H9 (cell line): ENCODE measurements at regions not wholly inside any gene's neighbourhood (a gene's known extent, or its start where the extent isn't known, plus 50 kb on each side); places are given as distances from the start of the nearest gene placed in this dataset.

Experiments used
- DNase-seq: peaks from one replicate; pipeline ENCODE4 v3.0.0-alpha.2; 2017
- H2AFZ ChIP-seq: one replicate; pipeline ENCODE4 v1.6.1; 2013; ENCODE audit warnings: mild to moderate bottlenecking, low read length, control low read depth, moderate library complexity
- H2AK5ac ChIP-seq: 2 replicates; pipeline ENCODE4 v1.6.1; 2013; ENCODE audit warnings: low read length, control low read depth, mixed read lengths; ENCODE audit not compliant: insufficient read length
- H2BK120ac ChIP-seq: one replicate; pipeline ENCODE4 v1.6.1; 2013; ENCODE audit warnings: low read depth, mild to moderate bottlenecking, low read length, control low read depth, inconsistent platforms; ENCODE audit not compliant: poor library complexity, severe bottlenecking
- H2BK12ac ChIP-seq: 2 replicates; pipeline ENCODE4 v1.6.1; 2013; ENCODE audit warnings: low read length, control low read depth, mixed read lengths, low read depth; ENCODE audit not compliant: insufficient read length
- H2BK15ac ChIP-seq: 2 replicates; pipeline ENCODE4 v1.6.1; 2013; ENCODE audit warnings: low read depth, low read length, control low read depth
- H2BK20ac ChIP-seq: one replicate; pipeline ENCODE4 v1.6.1; 2013; ENCODE audit warnings: low read depth, mild to moderate bottlenecking, low read length, control low read depth, inconsistent platforms; ENCODE audit not compliant: poor library complexity, severe bottlenecking
- H2BK5ac ChIP-seq: 2 replicates; pipeline ENCODE4 v1.6.1; 2013; ENCODE audit warnings: low read length, control low read depth, mixed read lengths; ENCODE audit not compliant: insufficient read length
- H3K14ac ChIP-seq: 2 replicates; pipeline ENCODE4 v1.6.1; 2013; ENCODE audit warnings: low read length, control low read depth; ENCODE audit not compliant: insufficient read depth
- H3K18ac ChIP-seq: 2 replicates; pipeline ENCODE4 v1.6.1; 2013; ENCODE audit warnings: low read depth, mild to moderate bottlenecking, mixed read lengths, low read length, control low read depth; ENCODE audit not compliant: insufficient read length
- H3K23ac ChIP-seq: 2 replicates; pipeline ENCODE4 v1.6.1; 2013; ENCODE audit warnings: low read length, control low read depth, mixed read lengths, low read depth; ENCODE audit not compliant: insufficient read length
- H3K23me2 ChIP-seq: 2 replicates; pipeline ENCODE4 v1.6.1; 2013; ENCODE audit warnings: low read depth, mild to moderate bottlenecking, mixed read lengths, low read length, control low read depth; ENCODE audit not compliant: insufficient read length, poor library complexity, severe bottlenecking
- H3K27ac ChIP-seq: 2 replicates; pipeline ENCODE4 v1.5.1; 2013; ENCODE audit warnings: low read length, control low read depth, mixed read lengths, low read depth; ENCODE audit not compliant: insufficient read length
- H3K27me3 ChIP-seq: 2 replicates; pipeline ENCODE4 v1.6.1; 2013; ENCODE audit warnings: low read length, control low read depth, inconsistent platforms; ENCODE audit not compliant: insufficient read depth
- H3K4ac ChIP-seq: 2 replicates; pipeline ENCODE4 v1.6.1; 2013; ENCODE audit warnings: low read depth, mild to moderate bottlenecking, control low read depth, inconsistent platforms, low read length, moderate library complexity
- H3K4me1 ChIP-seq: 2 replicates; pipeline ENCODE4 v1.6.1; 2013; ENCODE audit warnings: low read length, control low read depth, inconsistent platforms; ENCODE audit not compliant: insufficient read depth
- H3K4me2 ChIP-seq: 2 replicates; pipeline ENCODE4 v1.6.1; 2013; ENCODE audit warnings: low read length, control low read depth, mixed read lengths; ENCODE audit not compliant: insufficient read length, insufficient read depth
- H3K56ac ChIP-seq: 2 replicates; pipeline ENCODE4 v1.6.1; 2013; ENCODE audit warnings: low read depth, mild to moderate bottlenecking, mixed read lengths, low read length, control low read depth; ENCODE audit not compliant: insufficient read length
- H3K79me1 ChIP-seq: 2 replicates; pipeline ENCODE4 v1.6.1; 2013; ENCODE audit warnings: low read depth, mild to moderate bottlenecking, moderate library complexity, low read length, control low read depth, inconsistent platforms; ENCODE audit not compliant: insufficient read depth, poor library complexity, severe bottlenecking
- H3K79me2 ChIP-seq: 2 replicates; pipeline ENCODE4 v1.6.1; 2013; ENCODE audit warnings: low read length, control low read depth, inconsistent platforms; ENCODE audit not compliant: insufficient read depth
- H3K9ac ChIP-seq: 2 replicates; pipeline ENCODE4 v1.6.1; 2013; ENCODE audit warnings: low read length, control low read depth, mixed read lengths; ENCODE audit not compliant: insufficient read length; ENCODE audit errors: extremely low read depth
- H3K9me3 ChIP-seq: one replicate; pipeline ENCODE4 v1.6.1; 2013; ENCODE audit warnings: low read depth, low read length, inconsistent platforms; ENCODE audit not compliant: control insufficient read depth
- H3T11ph ChIP-seq: one replicate; pipeline ENCODE4 v1.6.1; 2013; ENCODE audit warnings: mild to moderate bottlenecking, low read length, control low read depth, inconsistent platforms
- H4K20me1 ChIP-seq: one replicate; pipeline ENCODE4 v1.6.1; 2013; ENCODE audit not compliant: control insufficient read depth, insufficient read length, insufficient read depth
- H4K5ac ChIP-seq: 2 replicates; pipeline ENCODE4 v1.6.1; 2013; ENCODE audit warnings: low read depth, mild to moderate bottlenecking, mixed read lengths, low read length, control low read depth; ENCODE audit not compliant: insufficient read length
- H4K8ac ChIP-seq: replicated peaks from 2 replicates; pipeline ENCODE4 v1.6.1; 2013; ENCODE audit warnings: low read length, control low read depth, mixed read lengths, low read depth; ENCODE audit not compliant: insufficient read length
- H4K91ac ChIP-seq: 2 replicates; pipeline ENCODE4 v1.6.1; 2013; ENCODE audit warnings: low read depth, mild to moderate bottlenecking, moderate library complexity, mixed read lengths, low read length, control low read depth; ENCODE audit not compliant: insufficient read length
- H3K27ac Mint-ChIP-seq, 3 experiments: 2 replicates in 2 of 3; 3 replicates in 1 of 3; pipeline ENCODE4 v1.8.0; 2020 to 2021; ENCODE audit warnings: mixed read lengths in 3 of 3, mild to moderate bottlenecking in 1 of 3, moderate library complexity in 1 of 3
- H3K27me3 Mint-ChIP-seq: 2 replicates; pipeline ENCODE4 v1.8.0; 2021; ENCODE audit warnings: low read depth, mild to moderate bottlenecking, moderate library complexity, mixed read lengths
- H3K36me3 Mint-ChIP-seq, 3 experiments: 2 replicates in 2 of 3; 3 replicates in 1 of 3; pipeline ENCODE4 v1.8.0; 2020 to 2021; ENCODE audit warnings: low read depth in 3 of 3, mixed read lengths in 3 of 3; ENCODE audit not compliant: insufficient read depth in 1 of 3
- H3K4me1 Mint-ChIP-seq, 2 experiments: 2 replicates each; pipeline ENCODE4 v1.8.0; 2020; ENCODE audit warnings: mixed read lengths in 2 of 2
- H3K4me3 Mint-ChIP-seq, 2 experiments: 2 replicates in 1 of 2; 3 replicates in 1 of 2; pipeline ENCODE4 v1.8.0; 2020 to 2021; ENCODE audit warnings: mild to moderate bottlenecking in 2 of 2, mixed read lengths in 2 of 2, moderate library complexity in 1 of 2
- H3K9me3 Mint-ChIP-seq, 2 experiments: 2 replicates in 1 of 2; 3 replicates in 1 of 2; pipeline ENCODE4 v1.8.0; 2020; ENCODE audit warnings: mild to moderate bottlenecking in 2 of 2, mixed read lengths in 2 of 2, moderate library complexity in 1 of 2
- WGBS: extraction: QIAGEN DNeasy Blood & Tissue Kit; methylation state at CpG from one replicate; pipeline ENCODE4 v1.1.7; 2013; ENCODE audit warnings: missing lambda C conversion rate, low lambda C conversion rate, mixed read lengths; ENCODE audit not compliant: insufficient read length; ENCODE audit errors: extremely low coverage; 5-methylcytosine and 5-hydroxymethylcytosine counted together
- TF ChIP-seq, protein P1 (sequence below): fragments of 200-600 bp; sonication (generic); conservative IDR thresholded peaks from 3 replicates; pipeline ENCODE4 v1.8.0; 2021; ENCODE audit warnings: antibody characterized with exemption, mild to moderate bottlenecking

DNA sequence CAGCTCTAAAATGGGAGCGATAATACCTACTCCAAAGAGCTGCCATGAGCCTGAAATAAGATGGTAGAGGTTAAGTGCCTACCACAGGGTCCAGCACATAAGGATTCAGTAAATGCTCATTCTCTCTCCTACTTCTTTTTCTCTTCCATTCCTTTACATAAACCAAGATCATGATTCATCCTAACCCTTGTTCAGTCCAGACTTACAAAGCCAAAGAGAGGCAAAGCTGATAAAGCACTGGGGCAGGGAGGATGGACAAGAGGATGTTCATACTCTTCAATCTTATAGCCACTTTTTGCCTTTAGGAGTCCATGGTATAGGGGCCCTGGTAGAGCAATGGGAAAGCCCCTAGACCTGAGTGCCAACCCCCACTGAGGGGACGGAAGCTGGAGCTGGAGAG is 75.6 kb upstream of the PKDCC start:
- H4K20me1 ChIP-seq = no peaks in the 10 kb centered on the region
- DNase-seq = no peak

More for the DNA sequence above, 75.6 kb upstream of the PKDCC start:
- H3K18ac ChIP-seq = no peak overlapping the region
- H3K4ac ChIP-seq = no peak overlapping the region
- H3K4me1 ChIP-seq = no peaks in the 10 kb centered on the region
- Mint-ChIP-seq H3K4me3 (no peak overlapping the region), H3K9me3 (no peaks in the 10 kb centered on the region), H3K27me3 (peaks cover 1% of the 10 kb centered on the region; the same call in 1 of the 2 replicates), H3K27ac (no peak overlapping the region), H3K36me3 (no peaks in the 10 kb centered on the region), H3K4me1 (peaks cover 19 to 24% of the 10 kb centered on the region in 2 experiments)
- no peak overlapping the region for H3K56ac ChIP-seq
- no peak overlapping the region for H4K8ac ChIP-seq
- no peak overlapping the region for H2AFZ ChIP-seq
- no peaks in the 10 kb centered on the region for H3K79me1 ChIP-seq
- H4K91ac ChIP-seq = no peak overlapping the region
- H3K4me2 ChIP-seq = no peak overlapping the region
- H3K23ac ChIP-seq = no peak overlapping the region
- no peak overlapping the region for H3K14ac ChIP-seq
- H3K27me3 ChIP-seq = no peaks in the 10 kb centered on the region
- no peaks in the 10 kb centered on the region for H3K23me2 ChIP-seq
- no peak overlapping the region for H3T11ph ChIP-seq
- no peak overlapping the region for H2BK120ac ChIP-seq
- no peak overlapping the region for H2BK15ac ChIP-seq
- H2BK12ac ChIP-seq = no peak overlapping the region
- H4K5ac ChIP-seq = no peak overlapping the region
- H3K9me3 ChIP-seq = no peaks in the 10 kb centered on the region
- no peak overlapping the region for H3K27ac ChIP-seq
- no peak overlapping the region for H3K9ac ChIP-seq
- no peak overlapping the region for H2AK5ac ChIP-seq
- TF ChIP-seq, protein P1, sequence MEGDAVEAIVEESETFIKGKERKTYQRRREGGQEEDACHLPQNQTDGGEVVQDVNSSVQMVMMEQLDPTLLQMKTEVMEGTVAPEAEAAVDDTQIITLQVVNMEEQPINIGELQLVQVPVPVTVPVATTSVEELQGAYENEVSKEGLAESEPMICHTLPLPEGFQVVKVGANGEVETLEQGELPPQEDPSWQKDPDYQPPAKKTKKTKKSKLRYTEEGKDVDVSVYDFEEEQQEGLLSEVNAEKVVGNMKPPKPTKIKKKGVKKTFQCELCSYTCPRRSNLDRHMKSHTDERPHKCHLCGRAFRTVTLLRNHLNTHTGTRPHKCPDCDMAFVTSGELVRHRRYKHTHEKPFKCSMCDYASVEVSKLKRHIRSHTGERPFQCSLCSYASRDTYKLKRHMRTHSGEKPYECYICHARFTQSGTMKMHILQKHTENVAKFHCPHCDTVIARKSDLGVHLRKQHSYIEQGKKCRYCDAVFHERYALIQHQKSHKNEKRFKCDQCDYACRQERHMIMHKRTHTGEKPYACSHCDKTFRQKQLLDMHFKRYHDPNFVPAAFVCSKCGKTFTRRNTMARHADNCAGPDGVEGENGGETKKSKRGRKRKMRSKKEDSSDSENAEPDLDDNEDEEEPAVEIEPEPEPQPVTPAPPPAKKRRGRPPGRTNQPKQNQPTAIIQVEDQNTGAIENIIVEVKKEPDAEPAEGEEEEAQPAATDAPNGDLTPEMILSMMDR = no peak
- no CpG with 5 or more reads among the region's 2 CpGs for WGBS
- no peaks in the 10 kb centered on the region for H3K79me2 ChIP-seq
- H2BK5ac ChIP-seq = no peak overlapping the region
- no peak overlapping the region for H2BK20ac ChIP-seq
